Chondrocyte (in vitro differentiated cells): ENCODE measurements at regions not wholly inside any gene's neighbourhood (a gene's known extent, or its start where the extent isn't known, plus 50 kb on each side); places are given as distances from the start of the nearest gene placed in this dataset.
A peak's percentile ranks its signal among the peaks of the same experiment; 100 is the strongest.

Experiments used
- DNase-seq: peaks from one replicate; pipeline ENCODE4 v3.0.0; 2021; ENCODE audit warnings: mixed read lengths, low spot score
- H3K27ac Mint-ChIP-seq: one replicate; pipeline ENCODE4 v1.8.0; 2021; ENCODE audit warnings: mild to moderate bottlenecking, moderate library complexity, mixed read lengths; ENCODE audit not compliant: unreplicated experiment
- H3K27me3 Mint-ChIP-seq: 2 replicates; pipeline ENCODE4 v1.8.0; 2021; ENCODE audit warnings: low read depth, mixed read lengths
- H3K36me3 Mint-ChIP-seq: 2 replicates; pipeline ENCODE4 v1.8.0; 2021; ENCODE audit warnings: low read depth, mixed read lengths
- H3K4me1 Mint-ChIP-seq: 2 replicates; pipeline ENCODE4 v1.8.0; 2021; ENCODE audit warnings: low read depth, mild to moderate bottlenecking, mixed read lengths
- H3K4me3 Mint-ChIP-seq: one replicate; pipeline ENCODE4 v1.8.0; 2021; ENCODE audit warnings: mild to moderate bottlenecking, moderate library complexity, mixed read lengths; ENCODE audit not compliant: unreplicated experiment
- H3K9me3 Mint-ChIP-seq: 2 replicates; pipeline ENCODE4 v1.8.0; 2021; ENCODE audit warnings: low read depth, mixed read lengths
- CTCF ChIP-seq: fragments of 200-600 bp; sonication (generic); IDR thresholded peaks from 2 replicates; pipeline ENCODE4 v1.5.0; 2021; ENCODE audit warnings: antibody characterized with exemption, mild to moderate bottlenecking, moderate library complexity

DNA sequence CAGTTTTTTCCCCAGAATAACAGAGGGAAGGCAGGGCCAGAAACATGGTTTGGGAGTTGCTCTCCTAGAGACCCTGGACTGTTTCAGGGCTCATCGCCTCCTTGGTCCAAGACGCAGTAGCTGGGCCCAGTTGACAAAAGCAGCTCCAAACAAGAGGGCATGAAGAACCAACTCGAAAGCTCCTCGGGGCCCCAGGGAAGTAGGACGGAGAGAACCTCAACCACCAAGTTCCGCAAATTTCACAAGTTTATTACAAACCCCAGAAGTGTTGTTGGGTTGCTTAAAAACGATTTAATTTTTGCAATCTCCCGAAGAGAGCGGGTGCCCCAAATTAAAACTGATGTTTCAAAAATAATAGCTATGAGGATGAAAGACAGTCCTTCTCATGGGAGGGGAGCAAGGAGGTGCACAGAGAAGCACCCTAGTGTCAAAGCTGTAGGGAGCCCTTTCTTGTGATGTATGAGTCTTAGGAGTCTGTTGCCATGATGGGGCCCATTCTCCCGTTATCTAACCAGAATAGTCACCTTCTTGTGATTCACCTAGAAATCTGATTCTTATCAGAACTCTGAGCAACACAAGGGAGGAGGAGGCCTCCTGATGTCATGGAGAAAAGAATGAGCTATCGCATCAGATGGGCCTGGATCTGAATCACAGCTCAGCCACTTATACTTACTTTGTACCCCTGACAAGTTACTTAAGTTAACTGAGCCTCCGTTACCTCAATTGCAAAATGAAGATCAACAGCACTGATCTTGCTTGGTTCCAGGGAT, 165.7 kb upstream of the IRF2BP2 start:
- H3K27ac Mint-ChIP-seq: no peak overlapping the region
- H3K27me3 Mint-ChIP-seq: no peaks in the 10 kb centered on the region
- H3K4me1 Mint-ChIP-seq: peaks cover 24% of the 10 kb centered on the region
- TF ChIP-seq CTCF: no peak
- H3K4me3 Mint-ChIP-seq: no peak overlapping the region
- H3K36me3 Mint-ChIP-seq: peaks cover 2% of the 10 kb centered on the region
- DNase-seq: no peak
- H3K9me3 Mint-ChIP-seq: peaks cover 3% of the 10 kb centered on the region

GRCh38 chr1:234774971-234775370, 165.0 kb upstream of the IRF2BP2 start:
- peaks cover 31% of the 10 kb centered on the region for H3K4me1 Mint-ChIP-seq
- H3K36me3 Mint-ChIP-seq: peaks cover 2% of the 10 kb centered on the region
- no peak overlapping the region for H3K4me3 Mint-ChIP-seq
- H3K9me3 Mint-ChIP-seq: peaks cover 3% of the 10 kb centered on the region
- DNase-seq: no peak
- no peaks in the 10 kb centered on the region for H3K27me3 Mint-ChIP-seq
- TF ChIP-seq CTCF: no peak
- H3K27ac Mint-ChIP-seq: no peak overlapping the region

DNA sequence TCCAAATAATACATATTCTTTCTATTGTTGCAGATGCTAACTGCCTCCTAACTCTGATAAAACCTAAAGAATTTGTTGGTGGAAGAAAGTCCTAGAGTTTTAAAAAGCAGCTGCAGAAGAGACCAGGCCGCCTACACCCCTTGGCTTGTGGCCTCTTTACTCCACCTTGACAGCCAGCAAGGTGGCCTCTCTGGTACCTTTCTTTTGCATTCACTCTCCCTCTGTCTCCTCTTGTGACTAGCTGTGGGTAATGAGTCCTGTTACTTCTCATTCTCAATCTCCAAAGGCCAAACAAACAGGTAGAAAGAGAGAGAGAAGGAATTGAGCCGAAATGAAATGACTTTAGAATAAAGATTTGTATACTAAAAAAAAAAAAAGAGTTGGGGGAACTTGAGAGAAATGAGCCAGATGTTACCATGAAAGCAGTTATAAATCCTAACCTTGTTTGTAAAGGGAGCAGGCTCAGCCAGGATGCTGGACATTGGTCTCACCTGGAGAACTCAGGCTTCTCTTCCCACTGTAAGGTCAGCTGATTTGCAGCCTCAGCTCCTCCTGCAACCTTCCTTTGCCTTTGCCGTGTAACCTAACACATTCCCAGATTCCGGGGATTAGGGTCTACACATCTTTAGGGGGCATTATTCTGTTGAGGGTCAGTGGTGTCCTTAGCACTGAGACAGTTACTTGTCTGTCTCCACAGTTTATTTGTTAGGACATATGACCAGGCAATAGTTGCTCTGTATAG, 164.1 kb upstream of the IRF2BP2 start:
- peaks cover 3% of the 10 kb centered on the region for H3K9me3 Mint-ChIP-seq
- H3K36me3 Mint-ChIP-seq: peaks cover 2% of the 10 kb centered on the region
- H3K27me3 Mint-ChIP-seq: no peaks in the 10 kb centered on the region
- H3K4me1 Mint-ChIP-seq: peaks cover 37% of the 10 kb centered on the region
- no peak for DNase-seq
- H3K4me3 Mint-ChIP-seq: no peak overlapping the region
- H3K27ac Mint-ChIP-seq: no peak overlapping the region
- TF ChIP-seq CTCF: no peak

DNA sequence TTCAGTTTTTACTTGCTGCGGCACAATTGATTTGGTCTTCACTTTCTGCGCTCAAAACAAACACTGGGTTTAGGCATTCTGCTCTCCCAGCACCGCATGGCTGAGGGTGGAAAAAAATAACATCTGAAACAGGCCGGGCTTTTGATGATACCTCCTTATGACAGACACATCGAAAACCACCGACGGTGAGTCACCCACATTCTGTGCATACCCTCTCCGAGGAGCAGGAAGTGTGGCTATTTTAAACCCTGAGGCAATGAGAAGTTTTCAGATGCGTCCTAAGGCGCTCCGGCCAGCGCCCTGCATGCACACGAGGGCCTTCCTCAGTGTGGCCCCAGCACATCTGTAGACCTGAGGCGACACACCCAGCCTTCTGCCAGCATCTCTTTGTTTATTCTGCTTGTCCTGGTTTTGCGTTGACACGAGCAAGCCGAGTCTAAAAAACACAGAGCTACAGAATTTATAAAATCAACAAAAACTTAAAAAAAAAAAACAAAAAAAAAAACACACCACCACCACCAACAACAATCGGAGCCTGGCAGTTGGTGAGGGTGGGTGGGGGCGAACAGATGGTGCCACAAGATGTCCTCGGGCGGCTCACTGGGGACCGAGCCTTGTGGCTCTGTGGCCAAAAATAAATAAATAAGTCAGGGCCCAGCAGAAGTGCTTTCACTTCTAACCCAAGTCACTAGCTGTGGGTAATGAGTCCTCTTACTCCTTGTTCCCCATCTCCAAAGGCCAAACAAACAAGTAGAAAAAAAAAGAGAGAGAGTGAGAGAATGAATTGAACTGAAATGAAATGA, 162.6 kb upstream of the IRF2BP2 start:
- Mint-ChIP-seq H3K4me1 (peaks cover 37% of the 10 kb centered on the region), H3K9me3 (peaks cover 3% of the 10 kb centered on the region), H3K4me3 (peak overlapping the region; percentile 29), H3K27ac (peak overlapping the region; percentile 94), H3K27me3 (no peaks in the 10 kb centered on the region), H3K36me3 (peaks cover 2% of the 10 kb centered on the region)
- no peak for TF ChIP-seq CTCF
- no peak for DNase-seq
